ENCODE measurements at regions not wholly inside any gene's neighbourhood (a gene's known extent, or its start where the extent isn't known, plus 50 kb on each side); places are given as distances from the start of the nearest gene placed in this dataset.

GRCh38 chr3:16050641-16051467, 123.6 kb upstream of the GALNT15 start:
- no peaks in the 10 kb centered on the region for H3K27me3 Mint-ChIP-seq (ENCODE audit: unreplicated experiment)
- peaks cover 29% of the 10 kb centered on the region for H3K4me1 Mint-ChIP-seq (ENCODE audit: unreplicated experiment)
- no peak overlapping the region for H3K27ac Mint-ChIP-seq (ENCODE audit: unreplicated experiment)
- H3K9me3 Mint-ChIP-seq (ENCODE audit: unreplicated experiment) = no peaks in the 10 kb centered on the region
- no peak for TF ChIP-seq CTCF (IDR thresholded peaks at IDR 0.05)
- no peak for DNase-seq (ENCODE audit: extremely low spot score, unreplicated experiment)
- no peak overlapping the region for H3K4me3 Mint-ChIP-seq (ENCODE audit: unreplicated experiment)
- H3K36me3 Mint-ChIP-seq (ENCODE audit: unreplicated experiment) = no peaks in the 10 kb centered on the region

GRCh38 chr3:16051691-16052090, 122.8 kb upstream of the GALNT15 start:
- H3K4me1 Mint-ChIP-seq (ENCODE audit: unreplicated experiment) = peaks cover 36% of the 10 kb centered on the region
- DNase-seq (ENCODE audit: extremely low spot score, unreplicated experiment) = no peak
- TF ChIP-seq CTCF (IDR thresholded peaks at IDR 0.05) = no peak
- H3K4me3 Mint-ChIP-seq (ENCODE audit: unreplicated experiment) = no peak overlapping the region
- no peaks in the 10 kb centered on the region for H3K9me3 Mint-ChIP-seq (ENCODE audit: unreplicated experiment)
- H3K27ac Mint-ChIP-seq (ENCODE audit: unreplicated experiment) = no peak overlapping the region
- H3K36me3 Mint-ChIP-seq (ENCODE audit: unreplicated experiment) = no peaks in the 10 kb centered on the region
- no peaks in the 10 kb centered on the region for H3K27me3 Mint-ChIP-seq (ENCODE audit: unreplicated experiment)

- H3K4me1 Mint-ChIP-seq (ENCODE audit: unreplicated experiment) = peaks cover 36% of the 10 kb centered on the region
- no peak for DNase-seq (ENCODE audit: extremely low spot score, unreplicated experiment)
- H3K9me3 Mint-ChIP-seq (ENCODE audit: unreplicated experiment) = no peaks in the 10 kb centered on the region
- no peak overlapping the region for H3K4me3 Mint-ChIP-seq (ENCODE audit: unreplicated experiment)
- H3K27ac Mint-ChIP-seq (ENCODE audit: unreplicated experiment) = no peak overlapping the region
- TF ChIP-seq CTCF (IDR thresholded peaks at IDR 0.05) = no peak
- H3K27me3 Mint-ChIP-seq (ENCODE audit: unreplicated experiment) = no peaks in the 10 kb centered on the region
- H3K36me3 Mint-ChIP-seq (ENCODE audit: unreplicated experiment) = no peaks in the 10 kb centered on the region
These were observed 121.5 kb upstream of the GALNT15 start for GRCh38 chr3:16052964-16053363.

GRCh38 chr3:16053794-16054193, 120.7 kb upstream of the GALNT15 start:
- Mint-ChIP-seq H3K27me3 (ENCODE audit: unreplicated experiment) (no peaks in the 10 kb centered on the region), H3K4me1 (ENCODE audit: unreplicated experiment) (peaks cover 36% of the 10 kb centered on the region), H3K4me3 (ENCODE audit: unreplicated experiment) (no peak overlapping the region), H3K9me3 (ENCODE audit: unreplicated experiment) (no peaks in the 10 kb centered on the region), H3K27ac (ENCODE audit: unreplicated experiment) (no peak overlapping the region), H3K36me3 (ENCODE audit: unreplicated experiment) (no peaks in the 10 kb centered on the region)
- DNase-seq (ENCODE audit: extremely low spot score, unreplicated experiment) = no peak
- no peak for TF ChIP-seq CTCF (IDR thresholded peaks at IDR 0.05)

GRCh38 chr3:16055606-16056211, 118.8 kb upstream of the GALNT15 start:
- H3K9me3 Mint-ChIP-seq (ENCODE audit: unreplicated experiment) = no peaks in the 10 kb centered on the region
- H3K27ac Mint-ChIP-seq (ENCODE audit: unreplicated experiment) = peak overlapping the region; percentile 84
- no peaks in the 10 kb centered on the region for H3K27me3 Mint-ChIP-seq (ENCODE audit: unreplicated experiment)
- DNase-seq (ENCODE audit: extremely low spot score, unreplicated experiment) = no peak
- peak overlapping the region; percentile 59 for H3K4me3 Mint-ChIP-seq (ENCODE audit: unreplicated experiment)
- H3K36me3 Mint-ChIP-seq (ENCODE audit: unreplicated experiment) = no peaks in the 10 kb centered on the region
- H3K4me1 Mint-ChIP-seq (ENCODE audit: unreplicated experiment) = peaks cover 52% of the 10 kb centered on the region
- TF ChIP-seq CTCF (IDR thresholded peaks at IDR 0.05) = no peak
